Activated CD4-positive, alpha-beta T cell treated with anti-CD3 and anti-CD28 coated beads, Interleukin-2, Interleukin-6, amounts not matched to agents 100 ng/mL and 50 ng/mL, durations not matched to agents 16 hours and 8 hours (primary cell): ENCODE measurements at regions not wholly inside any gene's neighbourhood (a gene's known extent, or its start where the extent isn't known, plus 50 kb on each side); places are given as distances from the start of the nearest gene placed in this dataset.

Source experiments
- DNase-seq: peaks from one replicate; pipeline ENCODE4 v3.0.0-alpha.2; 2020

GRCh38 chr13:64847767-64848166 lies 2382.4 kb downstream of the PCDH9 start:
- DNase-seq = no peak

GRCh38 chr13:64845110-64845509 lies 2385.0 kb downstream of the PCDH9 start:
- no peak for DNase-seq

GRCh38 chr13:64819081-64819480 lies 2411.1 kb downstream of the PCDH9 start:
- DNase-seq = no peak

GRCh38 chr13:64817691-64818090 lies 2412.4 kb downstream of the PCDH9 start:
- DNase-seq = no peak

- DNase-seq = no peak
Measured at GRCh38 chr13:64810750-64811149, 2419.4 kb downstream of the PCDH9 start.

- no peak for DNase-seq
Measured at GRCh38 chr13:64808704-64809103, 2421.4 kb downstream of the PCDH9 start.

- DNase-seq = no peak
Measured at GRCh38 chr13:64801768-64802167, 2428.4 kb downstream of the PCDH9 start.

- DNase-seq = no peak
Measured at GRCh38 chr13:64798422-64798821, 2431.7 kb downstream of the PCDH9 start.

GRCh38 chr13:64793592-64793991 lies 2436.5 kb downstream of the PCDH9 start:
- DNase-seq = no peak

- no peak for DNase-seq
Measured at GRCh38 chr13:64793131-64793530, 2437.0 kb downstream of the PCDH9 start.

- DNase-seq = no peak
Measured at GRCh38 chr13:64791373-64791772, 2438.8 kb downstream of the PCDH9 start.

- DNase-seq = no peak
Measured at GRCh38 chr13:64782466-64782865, 2447.7 kb downstream of the PCDH9 start.

- DNase-seq = no peak
Measured at GRCh38 chr13:64778002-64778401, 2452.1 kb downstream of the PCDH9 start.

GRCh38 chr13:64774915-64775314 lies 2455.2 kb downstream of the PCDH9 start:
- no peak for DNase-seq

- no peak for DNase-seq
Measured at GRCh38 chr13:64770743-64771142, 2459.4 kb downstream of the PCDH9 start.

GRCh38 chr13:64767054-64767453 lies 2463.1 kb downstream of the PCDH9 start:
- DNase-seq = no peak

GRCh38 chr13:64765636-64766035 lies 2464.5 kb downstream of the PCDH9 start:
- DNase-seq = no peak

- no peak for DNase-seq
Measured at GRCh38 chr13:64758521-64759244, 2471.5 kb downstream of the PCDH9 start.

GRCh38 chr13:64756621-64757020 lies 2473.5 kb downstream of the PCDH9 start:
- no peak for DNase-seq

GRCh38 chr13:64755961-64756360 lies 2474.2 kb downstream of the PCDH9 start:
- no peak for DNase-seq

- no peak for DNase-seq
Measured at GRCh38 chr13:64753233-64754000, 2476.7 kb downstream of the PCDH9 start.

- DNase-seq = no peak
Measured at GRCh38 chr13:64749301-64749700, 2480.8 kb downstream of the PCDH9 start.

GRCh38 chr13:64746845-64747244 lies 2483.3 kb downstream of the PCDH9 start:
- DNase-seq = no peak

GRCh38 chr13:64740493-64740892 lies 2489.6 kb downstream of the PCDH9 start:
- DNase-seq = no peak

GRCh38 chr13:64725492-64725891 lies 2504.6 kb downstream of the PCDH9 start:
- DNase-seq = no peak
